ENCODE measurements at regions not wholly inside any gene's neighbourhood (a gene's known extent, or its start where the extent isn't known, plus 50 kb on each side); places are given as distances from the start of the nearest gene placed in this dataset.
"Not testable (repeated sequence)": the region's sequence is repeated elsewhere in the genome, so short reads cannot be mapped to it uniquely, and the experiment has no call there.

- TF ChIP-seq CTCF, POLR2A (IDR thresholded peaks at IDR 0.05): not testable (repeated sequence)
These were observed 408.3 kb downstream of the BMP2 start for GRCh38 chr20:7175827-7176226.
